Activated T-cell treated with anti-CD3 and anti-CD28 coated beads, Interleukin-2, amount 50 U/mL, for 24 hours (primary cell): ENCODE measurements at regions not wholly inside any gene's neighbourhood (a gene's known extent, or its start where the extent isn't known, plus 50 kb on each side); places are given as distances from the start of the nearest gene placed in this dataset.

Experiments used
- DNase-seq: peaks from one replicate; pipeline ENCODE4 v3.0.0-alpha.2; 2020
- H3K27ac Mint-ChIP-seq: 2 replicates; pipeline ENCODE4 v1.8.0; 2020; ENCODE audit warnings: mild to moderate bottlenecking, mixed read lengths
- H3K27me3 Mint-ChIP-seq: 2 replicates; pipeline ENCODE4 v1.8.0; 2020; ENCODE audit warnings: mixed read lengths
- H3K36me3 Mint-ChIP-seq: 2 replicates; pipeline ENCODE4 v1.8.0; 2020; ENCODE audit warnings: low read depth, mixed read lengths
- H3K4me1 Mint-ChIP-seq: 2 replicates; pipeline ENCODE4 v1.8.0; 2020; ENCODE audit warnings: low read depth, mixed read lengths
- H3K4me3 Mint-ChIP-seq: 2 replicates; pipeline ENCODE4 v1.8.0; 2020; ENCODE audit warnings: mild to moderate bottlenecking, moderate library complexity, mixed read lengths
- H3K9me3 Mint-ChIP-seq: 2 replicates; pipeline ENCODE4 v1.8.0; 2020; ENCODE audit warnings: mixed read lengths

- Mint-ChIP-seq H3K4me1 (peaks cover 5% of the 10 kb centered on the region), H3K27ac (no peak overlapping the region), H3K36me3 (no peaks in the 10 kb centered on the region), H3K9me3 (no peaks in the 10 kb centered on the region), H3K27me3 (peaks cover 5% of the 10 kb centered on the region), H3K4me3 (no peak overlapping the region)
- DNase-seq = no peak
These were observed 416.2 kb upstream of the CCDC196 start for GRCh38 chr14:66069830-66070541.

DNA sequence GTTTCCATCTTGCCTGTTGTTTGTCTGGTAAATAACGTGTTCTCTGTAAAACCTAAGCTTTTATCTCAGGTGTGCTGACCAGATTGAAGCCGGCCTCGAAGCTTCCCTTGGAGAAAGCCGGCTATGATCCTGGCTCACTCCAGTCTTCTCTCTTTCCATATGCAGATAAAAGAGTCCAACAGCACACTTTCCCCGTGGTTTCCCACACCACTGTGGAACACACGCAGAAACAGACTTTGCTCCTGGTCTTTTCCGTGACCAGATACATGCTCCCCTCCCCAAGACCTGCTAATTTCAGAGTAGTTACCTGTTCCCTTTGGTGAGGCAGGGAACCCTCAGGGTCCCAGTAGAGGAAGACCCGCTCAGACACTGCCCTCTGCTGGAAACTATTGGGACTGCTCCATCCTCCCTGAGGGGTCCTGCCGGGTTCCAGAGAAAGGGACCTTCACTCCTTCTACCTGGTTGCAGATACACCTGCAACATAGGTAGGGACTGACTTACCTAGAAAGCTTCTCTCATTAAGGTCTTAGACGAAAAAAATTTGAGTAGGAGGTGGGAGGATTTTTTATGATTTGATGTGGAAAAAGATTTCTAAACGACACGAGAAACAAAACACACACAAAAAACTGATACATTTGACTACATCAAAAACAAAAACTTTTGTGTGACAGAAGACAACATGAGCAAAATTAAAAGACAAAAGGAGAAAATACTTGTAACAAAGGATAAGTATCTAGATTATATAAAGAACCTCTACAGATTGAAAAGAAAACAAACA is 415.4 kb upstream of the CCDC196 start:
- Mint-ChIP-seq H3K36me3 (no peaks in the 10 kb centered on the region), H3K4me3 (no peak overlapping the region), H3K27me3 (peaks cover 5% of the 10 kb centered on the region), H3K27ac (no peak overlapping the region), H3K9me3 (no peaks in the 10 kb centered on the region), H3K4me1 (peaks cover 5% of the 10 kb centered on the region)
- peak; percentile 79 for DNase-seq

GRCh38 chr14:66072190-66073084 is 413.7 kb upstream of the CCDC196 start:
- Mint-ChIP-seq H3K4me3 (no peak overlapping the region), H3K27ac (no peak overlapping the region), H3K27me3 (peaks cover 5% of the 10 kb centered on the region), H3K36me3 (no peaks in the 10 kb centered on the region), H3K9me3 (no peaks in the 10 kb centered on the region), H3K4me1 (peaks cover 5% of the 10 kb centered on the region)
- DNase-seq = no peak

DNA sequence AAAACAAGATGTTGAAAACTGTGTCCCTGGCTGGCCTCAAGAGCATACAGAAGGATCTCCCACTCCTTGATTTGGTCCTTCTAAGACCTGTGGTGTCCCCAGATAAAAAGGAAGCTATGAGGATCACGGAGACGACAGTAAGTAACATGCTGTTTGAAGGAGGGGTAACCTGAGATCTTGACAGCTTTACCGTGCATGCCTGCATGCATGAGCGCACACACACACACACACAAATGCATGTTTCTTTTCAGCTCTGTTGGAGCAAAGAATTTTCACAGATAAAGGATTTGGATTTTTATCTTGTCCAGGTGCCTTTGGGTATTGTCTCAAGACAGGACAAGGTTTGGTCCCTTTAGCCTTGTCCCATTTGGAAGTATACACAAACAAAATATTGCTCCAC is 411.6 kb upstream of the CCDC196 start:
- Mint-ChIP-seq H3K9me3 (no peaks in the 10 kb centered on the region), H3K27ac (no peak overlapping the region), H3K4me1 (peaks cover 5% of the 10 kb centered on the region), H3K4me3 (no peak overlapping the region), H3K27me3 (peaks cover 5% of the 10 kb centered on the region), H3K36me3 (no peaks in the 10 kb centered on the region)
- no peak for DNase-seq

GRCh38 chr14:66076176-66076575 is 410.0 kb upstream of the CCDC196 start:
- Mint-ChIP-seq H3K9me3 (no peaks in the 10 kb centered on the region), H3K4me3 (no peak overlapping the region), H3K27me3 (peaks cover 3% of the 10 kb centered on the region), H3K27ac (no peak overlapping the region), H3K4me1 (no peaks in the 10 kb centered on the region), H3K36me3 (no peaks in the 10 kb centered on the region)
- DNase-seq = no peak

GRCh38 chr14:66078006-66078405 is 408.2 kb upstream of the CCDC196 start:
- DNase-seq = no peak
- no peaks in the 10 kb centered on the region for H3K9me3 Mint-ChIP-seq
- peaks cover 3% of the 10 kb centered on the region for H3K27me3 Mint-ChIP-seq
- no peaks in the 10 kb centered on the region for H3K4me1 Mint-ChIP-seq
- H3K27ac Mint-ChIP-seq = no peak overlapping the region
- H3K4me3 Mint-ChIP-seq = no peak overlapping the region
- H3K36me3 Mint-ChIP-seq = no peaks in the 10 kb centered on the region

GRCh38 chr14:66081594-66082376 is 404.4 kb upstream of the CCDC196 start:
- H3K9me3 Mint-ChIP-seq = no peaks in the 10 kb centered on the region
- no peak for DNase-seq
- no peaks in the 10 kb centered on the region for H3K36me3 Mint-ChIP-seq
- peaks cover 10% of the 10 kb centered on the region for H3K27me3 Mint-ChIP-seq
- no peak overlapping the region for H3K4me3 Mint-ChIP-seq
- no peak overlapping the region for H3K27ac Mint-ChIP-seq
- H3K4me1 Mint-ChIP-seq = no peaks in the 10 kb centered on the region

- H3K9me3 Mint-ChIP-seq = no peaks in the 10 kb centered on the region
- H3K4me1 Mint-ChIP-seq = no peaks in the 10 kb centered on the region
- no peak overlapping the region for H3K4me3 Mint-ChIP-seq
- peaks cover 10% of the 10 kb centered on the region for H3K27me3 Mint-ChIP-seq
- DNase-seq = no peak
- H3K36me3 Mint-ChIP-seq = no peaks in the 10 kb centered on the region
- H3K27ac Mint-ChIP-seq = no peak overlapping the region
These were observed 400.9 kb upstream of the CCDC196 start for GRCh38 chr14:66085224-66085623.

- no peaks in the 10 kb centered on the region for H3K36me3 Mint-ChIP-seq
- peaks cover 8% of the 10 kb centered on the region for H3K27me3 Mint-ChIP-seq
- no peak overlapping the region for H3K4me3 Mint-ChIP-seq
- no peaks in the 10 kb centered on the region for H3K9me3 Mint-ChIP-seq
- H3K4me1 Mint-ChIP-seq = no peaks in the 10 kb centered on the region
- DNase-seq = no peak
- no peak overlapping the region for H3K27ac Mint-ChIP-seq
These were observed 400.5 kb upstream of the CCDC196 start for GRCh38 chr14:66085665-66086064.

GRCh38 chr14:66087231-66087630 is 398.9 kb upstream of the CCDC196 start:
- no peak for DNase-seq
- H3K4me1 Mint-ChIP-seq = no peaks in the 10 kb centered on the region
- H3K9me3 Mint-ChIP-seq = no peaks in the 10 kb centered on the region
- peaks cover 7% of the 10 kb centered on the region for H3K27me3 Mint-ChIP-seq
- H3K36me3 Mint-ChIP-seq = no peaks in the 10 kb centered on the region
- no peak overlapping the region for H3K27ac Mint-ChIP-seq
- H3K4me3 Mint-ChIP-seq = no peak overlapping the region

- no peak for DNase-seq
- Mint-ChIP-seq H3K4me3 (no peak overlapping the region), H3K27me3 (peaks cover 3% of the 10 kb centered on the region), H3K4me1 (no peaks in the 10 kb centered on the region), H3K9me3 (no peaks in the 10 kb centered on the region), H3K36me3 (no peaks in the 10 kb centered on the region), H3K27ac (no peak overlapping the region)
These were observed 397.5 kb upstream of the CCDC196 start for GRCh38 chr14:66088656-66089055.

DNA sequence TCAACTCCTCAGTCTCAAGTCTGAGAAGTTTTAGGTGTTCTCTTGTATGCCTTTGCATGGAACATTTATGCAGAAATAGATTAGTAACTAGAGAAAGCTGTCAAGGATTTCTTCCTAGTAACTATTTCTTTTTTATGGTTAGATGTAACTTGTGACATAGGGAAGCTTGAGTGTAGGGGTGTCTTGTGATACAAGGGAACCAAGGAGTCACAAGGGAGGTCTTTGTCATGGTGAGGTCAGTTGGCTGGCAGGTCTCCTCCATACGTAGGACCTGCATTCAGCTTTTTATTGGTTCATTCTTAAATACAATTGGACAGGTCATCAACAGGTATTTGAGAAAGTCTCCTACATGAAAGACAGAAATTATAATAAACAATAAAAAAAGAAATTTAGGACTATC is 394.0 kb upstream of the CCDC196 start:
- no peak for DNase-seq
- Mint-ChIP-seq H3K4me1 (no peaks in the 10 kb centered on the region), H3K27me3 (no peaks in the 10 kb centered on the region), H3K36me3 (no peaks in the 10 kb centered on the region), H3K9me3 (no peaks in the 10 kb centered on the region), H3K4me3 (no peak overlapping the region), H3K27ac (no peak overlapping the region)

GRCh38 chr14:66092748-66093147 is 393.4 kb upstream of the CCDC196 start:
- Mint-ChIP-seq H3K27ac (no peak overlapping the region), H3K4me3 (no peak overlapping the region), H3K27me3 (no peaks in the 10 kb centered on the region), H3K9me3 (no peaks in the 10 kb centered on the region), H3K36me3 (no peaks in the 10 kb centered on the region), H3K4me1 (no peaks in the 10 kb centered on the region)
- DNase-seq = no peak
